ENCODE measurements at regions not wholly inside any gene's neighbourhood (a gene's known extent, or its start where the extent isn't known, plus 50 kb on each side); places are given as distances from the start of the nearest gene placed in this dataset.

GRCh38 chr20:60947819-60948218 lies 304.2 kb upstream of the CDH4 start:
- DNase-seq = no peak

GRCh38 chr20:60948224-60948623 lies 303.8 kb upstream of the CDH4 start:
- no peak for DNase-seq

- DNase-seq = no peak
Observed at GRCh38 chr20:60950561-60950960, 301.5 kb upstream of the CDH4 start.

GRCh38 chr20:60950974-60951373 lies 301.1 kb upstream of the CDH4 start:
- DNase-seq = no peak

GRCh38 chr20:60952861-60953260 lies 299.2 kb upstream of the CDH4 start:
- no peak for DNase-seq

- no peak for DNase-seq
Observed at GRCh38 chr20:60953321-60953720, 298.7 kb upstream of the CDH4 start.

GRCh38 chr20:60955706-60956105 lies 296.4 kb upstream of the CDH4 start:
- DNase-seq = no peak

- no peak for DNase-seq
Observed at GRCh38 chr20:60956194-60956593, 295.9 kb upstream of the CDH4 start.

GRCh38 chr20:60957621-60958020 lies 294.4 kb upstream of the CDH4 start:
- no peak for DNase-seq

- DNase-seq = no peak
Observed at GRCh38 chr20:60959971-60960370, 292.1 kb upstream of the CDH4 start.

- DNase-seq = no peak
Observed at GRCh38 chr20:60960500-60960899, 291.6 kb upstream of the CDH4 start.

- DNase-seq = no peak
Observed at GRCh38 chr20:60961551-60961950, 290.5 kb upstream of the CDH4 start.

- DNase-seq = no peak
Observed at GRCh38 chr20:60962367-60963045, 289.6 kb upstream of the CDH4 start.

- no peak for DNase-seq
Observed at GRCh38 chr20:60963146-60963545, 288.9 kb upstream of the CDH4 start.

GRCh38 chr20:60964911-60965310 lies 287.1 kb upstream of the CDH4 start:
- DNase-seq = no peak

- no peak for DNase-seq
Observed at GRCh38 chr20:60966031-60966430, 286.0 kb upstream of the CDH4 start.

GRCh38 chr20:60966766-60967165 lies 285.3 kb upstream of the CDH4 start:
- no peak for DNase-seq

- DNase-seq = no peak
Observed at GRCh38 chr20:60967431-60968316, 284.4 kb upstream of the CDH4 start.

- no peak for DNase-seq
Observed at GRCh38 chr20:60968853-60969720, 283.0 kb upstream of the CDH4 start.

GRCh38 chr20:60970601-60971000 lies 281.5 kb upstream of the CDH4 start:
- DNase-seq = no peak

- DNase-seq = no peak
Observed at GRCh38 chr20:60974022-60974421, 278.0 kb upstream of the CDH4 start.

GRCh38 chr20:60974441-60974945 lies 277.6 kb upstream of the CDH4 start:
- DNase-seq = no peak

GRCh38 chr20:60976139-60976538 lies 275.9 kb upstream of the CDH4 start:
- DNase-seq = no peak

All from suppressor macrophage treated with lipopolysaccharide for 1 hour (primary cell).